GM19438 (cell line): ENCODE measurements at regions not wholly inside any gene's neighbourhood (a gene's known extent, or its start where the extent isn't known, plus 50 kb on each side); places are given as distances from the start of the nearest gene placed in this dataset.

ENCODE experiments used
- ATAC-seq: cut with Tn5 transposase; IDR thresholded peaks from one replicate; pipeline ENCODE4 v1.9.1; 2021; ENCODE audit warnings: low read depth; ENCODE audit not compliant: unreplicated experiment

- ATAC-seq, result no peak
Measured at GRCh38 chr15:87403973-87404372, 852.6 kb downstream of the NTRK3 start.

- no peak for ATAC-seq
Measured at GRCh38 chr15:87401973-87402372, 854.6 kb downstream of the NTRK3 start.

- no peak for ATAC-seq
Measured at GRCh38 chr15:87394676-87395075, 861.9 kb downstream of the NTRK3 start.

GRCh38 chr15:87387766-87388165, 868.8 kb downstream of the NTRK3 start:
- ATAC-seq, result no peak

- no peak for ATAC-seq
Measured at GRCh38 chr15:87374339-87374738, 882.2 kb downstream of the NTRK3 start.

GRCh38 chr15:87369269-87369668, 887.3 kb downstream of the NTRK3 start:
- ATAC-seq, result no peak

GRCh38 chr15:87368511-87368910, 888.0 kb downstream of the NTRK3 start:
- no peak for ATAC-seq

GRCh38 chr15:87365186-87365585, 891.4 kb downstream of the NTRK3 start:
- no peak for ATAC-seq

GRCh38 chr15:87362531-87362930, 894.0 kb downstream of the NTRK3 start:
- no peak for ATAC-seq

- ATAC-seq, result no peak
Measured at GRCh38 chr15:87357637-87358313, 898.8 kb downstream of the NTRK3 start.

- no peak for ATAC-seq
Measured at GRCh38 chr15:87355946-87356345, 900.6 kb downstream of the NTRK3 start.

GRCh38 chr15:87354661-87355410, 901.7 kb downstream of the NTRK3 start:
- no peak for ATAC-seq

- no peak for ATAC-seq
Measured at GRCh38 chr15:87349181-87349580, 907.4 kb downstream of the NTRK3 start.

GRCh38 chr15:87348746-87349145, 907.8 kb downstream of the NTRK3 start:
- no peak for ATAC-seq

- no peak for ATAC-seq
Measured at GRCh38 chr15:87347806-87348515, 908.6 kb downstream of the NTRK3 start.

GRCh38 chr15:87345961-87346360, 910.6 kb downstream of the NTRK3 start:
- no peak for ATAC-seq

GRCh38 chr15:87343966-87344365, 912.6 kb downstream of the NTRK3 start:
- no peak for ATAC-seq

- no peak for ATAC-seq
Measured at GRCh38 chr15:87340370-87340769, 916.2 kb downstream of the NTRK3 start.

- no peak for ATAC-seq
Measured at GRCh38 chr15:87326269-87326668, 930.3 kb downstream of the NTRK3 start.

- ATAC-seq, result no peak
Measured at GRCh38 chr15:87322870-87323269, 933.7 kb downstream of the NTRK3 start.

- ATAC-seq, result no peak
Measured at GRCh38 chr15:87322265-87322664, 934.3 kb downstream of the NTRK3 start.

- ATAC-seq, result no peak
Measured at GRCh38 chr15:87317900-87318299, 938.6 kb downstream of the NTRK3 start.
